ACC112 (cell line): ENCODE measurements at regions not wholly inside any gene's neighbourhood (a gene's known extent, or its start where the extent isn't known, plus 50 kb on each side); places are given as distances from the start of the nearest gene placed in this dataset.

Source experiments
- H2AFZ ChIP-seq: fragments of 200-600 bp; sonication (generic); one replicate; pipeline ENCODE4 v1.6.0; 2017; ENCODE audit warnings: antibody characterized with exemption, low read length; ENCODE audit not compliant: unreplicated experiment
- H3K27ac ChIP-seq: fragments of 200-600 bp; sonication (generic); 2 replicates; pipeline ENCODE4 v1.5.1; 2014; ENCODE audit warnings: low read depth, mild to moderate bottlenecking, antibody characterized with exemption, low read length, moderate library complexity
- H3K27me3 ChIP-seq: fragments of 200-600 bp; sonication (generic); 2 replicates; pipeline ENCODE4 v1.6.1; 2014; ENCODE audit warnings: mild to moderate bottlenecking, antibody characterized with exemption, low read length, moderate library complexity, mixed read lengths; ENCODE audit not compliant: insufficient read depth
- H3K36me3 ChIP-seq: fragments of 200-600 bp; sonication (generic); 2 replicates; pipeline ENCODE4 v1.6.1; 2016; ENCODE audit warnings: mild to moderate bottlenecking, antibody characterized with exemption, low read length, moderate library complexity, mixed read lengths; ENCODE audit not compliant: insufficient read depth
- H3K4me1 ChIP-seq: fragments of 200-600 bp; sonication (generic); one replicate; pipeline ENCODE4 v1.6.1; 2016; ENCODE audit warnings: low read length, mixed read lengths; ENCODE audit not compliant: insufficient read depth, unreplicated experiment, control insufficient read depth
- H3K4me3 ChIP-seq: fragments of 200-600 bp; sonication (generic); 2 replicates; pipeline ENCODE4 v1.5.1; 2014; ENCODE audit warnings: mild to moderate bottlenecking, low read depth, low read length
- H3K79me2 ChIP-seq: fragments of 200-600 bp; sonication (generic); one replicate; pipeline ENCODE4 v1.6.0; 2016; ENCODE audit warnings: low read length; ENCODE audit not compliant: control insufficient read depth, unreplicated experiment, insufficient read depth

GRCh38 chr6:169165561-169166300 lies 87.9 kb downstream of the THBS2 start:
- Histone ChIP-seq H3K36me3 (no peaks in the 10 kb centered on the region), H3K27me3 (no peaks in the 10 kb centered on the region), H3K27ac (peak overlapping the region; percentile 39), H3K4me3 (no peak overlapping the region), H3K79me2 (peaks cover 2% of the 10 kb centered on the region), H2AFZ (no peak overlapping the region), H3K4me1 (peaks cover 38% of the 10 kb centered on the region)

GRCh38 chr6:169164986-169165385 lies 88.7 kb downstream of the THBS2 start:
- Histone ChIP-seq H3K36me3 (no peaks in the 10 kb centered on the region), H3K27ac (peak overlapping the region; percentile 39), H3K27me3 (no peaks in the 10 kb centered on the region), H3K4me1 (peaks cover 38% of the 10 kb centered on the region), H3K4me3 (no peak overlapping the region), H2AFZ (no peak overlapping the region), H3K79me2 (peaks cover 2% of the 10 kb centered on the region)

- Histone ChIP-seq H3K4me1 (peaks cover 38% of the 10 kb centered on the region), H3K36me3 (no peaks in the 10 kb centered on the region), H2AFZ (no peak overlapping the region), H3K79me2 (peaks cover 2% of the 10 kb centered on the region), H3K4me3 (no peak overlapping the region), H3K27ac (peak overlapping the region; percentile 39), H3K27me3 (no peaks in the 10 kb centered on the region)
Observed at GRCh38 chr6:169164451-169164850, 89.2 kb downstream of the THBS2 start.

- H3K4me3 ChIP-seq, result peak overlapping the region; percentile 8; the same call in 1 of the 2 replicates
- peaks cover 2% of the 10 kb centered on the region for H3K79me2 ChIP-seq
- peaks cover 33% of the 10 kb centered on the region for H3K4me1 ChIP-seq
- H2AFZ ChIP-seq, result no peak overlapping the region
- no peaks in the 10 kb centered on the region for H3K36me3 ChIP-seq
- peak overlapping the region; percentile 84 for H3K27ac ChIP-seq
- H3K27me3 ChIP-seq, result no peaks in the 10 kb centered on the region
Observed at GRCh38 chr6:169163411-169163901, 90.2 kb downstream of the THBS2 start.

GRCh38 chr6:169162752-169163407 lies 90.8 kb downstream of the THBS2 start:
- Histone ChIP-seq H3K4me1 (peaks cover 32% of the 10 kb centered on the region), H3K79me2 (peaks cover 2% of the 10 kb centered on the region), H3K27me3 (no peaks in the 10 kb centered on the region), H3K27ac (peak overlapping the region; percentile 84), H3K4me3 (peak overlapping the region; percentile 18), H2AFZ (no peak overlapping the region), H3K36me3 (no peaks in the 10 kb centered on the region)

- Histone ChIP-seq H3K4me1 (peaks cover 26% of the 10 kb centered on the region), H3K36me3 (no peaks in the 10 kb centered on the region), H3K27me3 (no peaks in the 10 kb centered on the region), H3K27ac (peak overlapping the region; percentile 84), H3K4me3 (peak overlapping the region; percentile 18; the same call in 1 of the 2 replicates), H2AFZ (no peak overlapping the region), H3K79me2 (peaks cover 2% of the 10 kb centered on the region)
Observed at GRCh38 chr6:169162249-169162648, 91.4 kb downstream of the THBS2 start.

GRCh38 chr6:169161572-169162167 lies 92.0 kb downstream of the THBS2 start:
- no peaks in the 10 kb centered on the region for H3K79me2 ChIP-seq
- H2AFZ ChIP-seq, result no peak overlapping the region
- no peaks in the 10 kb centered on the region for H3K36me3 ChIP-seq
- H3K4me3 ChIP-seq, result no peak overlapping the region
- H3K27me3 ChIP-seq, result no peaks in the 10 kb centered on the region
- peaks cover 23% of the 10 kb centered on the region for H3K4me1 ChIP-seq
- peak overlapping the region; percentile 84; the same call in 1 of the 2 replicates for H3K27ac ChIP-seq

GRCh38 chr6:169160855-169161560 lies 92.6 kb downstream of the THBS2 start:
- no peaks in the 10 kb centered on the region for H3K27me3 ChIP-seq
- no peak overlapping the region for H2AFZ ChIP-seq
- no peak overlapping the region for H3K27ac ChIP-seq
- H3K79me2 ChIP-seq, result no peaks in the 10 kb centered on the region
- no peaks in the 10 kb centered on the region for H3K36me3 ChIP-seq
- peaks cover 23% of the 10 kb centered on the region for H3K4me1 ChIP-seq
- H3K4me3 ChIP-seq, result no peak overlapping the region

- Histone ChIP-seq H3K4me1 (peaks cover 23% of the 10 kb centered on the region), H3K36me3 (no peaks in the 10 kb centered on the region), H3K4me3 (no peak overlapping the region)
Observed at GRCh38 chr6:169160091-169160854, 93.4 kb downstream of the THBS2 start.

GRCh38 chr6:169159331-169159730 lies 94.3 kb downstream of the THBS2 start:
- H3K27me3 ChIP-seq, result no peaks in the 10 kb centered on the region
- no peak overlapping the region for H2AFZ ChIP-seq
- no peaks in the 10 kb centered on the region for H3K36me3 ChIP-seq
- H3K27ac ChIP-seq, result no peak overlapping the region
- H3K79me2 ChIP-seq, result no peaks in the 10 kb centered on the region
- H3K4me3 ChIP-seq, result no peak overlapping the region
- peaks cover 23% of the 10 kb centered on the region for H3K4me1 ChIP-seq

More at GRCh38 chr6:169160091-169160854, 93.4 kb downstream of the THBS2 start:
- H2AFZ ChIP-seq, result no peak overlapping the region
- no peaks in the 10 kb centered on the region for H3K27me3 ChIP-seq
- no peak overlapping the region for H3K27ac ChIP-seq
- H3K79me2 ChIP-seq, result no peaks in the 10 kb centered on the region
